ENCODE measurements at regions not wholly inside any gene's neighbourhood (a gene's known extent, or its start where the extent isn't known, plus 50 kb on each side); places are given as distances from the start of the nearest gene placed in this dataset.

GRCh38 chr7:113410796-113411195 is 292.4 kb upstream of the SMIM30 start:
- TF ChIP-seq EZH2 (optimal IDR thresholded peaks at IDR 0.05; ENCODE audit: low read depth, low read length), result no peak
- TF ChIP-seq CTCF (IDR thresholded peaks at IDR 0.05; ENCODE audit: low read length), result no peak
